OCI-LY7 (cell line): ENCODE measurements at regions not wholly inside any gene's neighbourhood (a gene's known extent, or its start where the extent isn't known, plus 50 kb on each side); places are given as distances from the start of the nearest gene placed in this dataset.

Experiments
- BruUV-seq: library from RNA; stranded (reverse); fragments of 400-500 nt; replicated peaks from 2 replicates; lab custom pipeline; 2021; lab: Mats Ljungman, UMichigan
- CTCF ChIA-PET: fragments of 300-600 bp; sonication (Branson Sonifier 250); formaldehyde crosslinking; loops from one replicate; lab custom pipeline; 2022; ENCODE audit warnings: antibody characterized with exemption; ENCODE audit not compliant: unreplicated experiment; lab: Charles Lee
- POLR2A ChIA-PET: fragments of 300-600 bp; sonication (Branson Sonifier 250); formaldehyde crosslinking; loops from one replicate; lab custom pipeline; 2022; ENCODE audit warnings: antibody characterized with exemption; lab: Charles Lee
- DNase-seq: peaks from one replicate; pipeline ENCODE4 v3.0.0-alpha.2; 2015; ENCODE audit warnings: low spot score
- H2AFZ ChIP-seq: fragments of 200-600 bp; sonication (generic), shearing (Covaris generic); 2 replicates; pipeline ENCODE4 v1.6.1; 2014; ENCODE audit warnings: mild to moderate bottlenecking, antibody characterized with exemption, low read length, moderate library complexity
- H3K27ac ChIP-seq: fragments of 200-600 bp; sonication (generic); 2 replicates; pipeline ENCODE4 v1.5.1; 2014; ENCODE audit warnings: mixed run types, low read depth, mild to moderate bottlenecking, moderate library complexity, low read length, inconsistent platforms; ENCODE audit not compliant: poor library complexity, severe bottlenecking
- H3K36me3 ChIP-seq: fragments of 200-600 bp; sonication (generic); 2 replicates; pipeline ENCODE4 v1.6.1; 2014; ENCODE audit warnings: mild to moderate bottlenecking, antibody characterized with exemption, low read length, moderate library complexity, mixed read lengths; ENCODE audit not compliant: insufficient read depth
- H3K4me1 ChIP-seq: fragments of 200-600 bp; sonication (generic); 2 replicates; pipeline ENCODE4 v1.5.1; 2014; ENCODE audit warnings: mild to moderate bottlenecking, low read length; ENCODE audit not compliant: insufficient read depth, poor library complexity, severe bottlenecking
- H3K4me2 ChIP-seq: fragments of 200-600 bp; sonication (generic); 2 replicates; pipeline ENCODE4 v1.6.1; 2014; ENCODE audit warnings: mild to moderate bottlenecking, low read length
- H3K4me3 ChIP-seq: fragments of 200-600 bp; sonication (generic); 2 replicates; pipeline ENCODE4 v1.5.1; 2014; ENCODE audit warnings: mild to moderate bottlenecking, low read depth, low read length; ENCODE audit not compliant: poor library complexity, severe bottlenecking
- H3K79me2 ChIP-seq: fragments of 200-600 bp; sonication (generic); 2 replicates; pipeline ENCODE4 v1.6.1; 2016; ENCODE audit warnings: low read depth, mild to moderate bottlenecking, low read length, moderate library complexity, mixed read lengths; ENCODE audit not compliant: insufficient read depth
- H3K9me2 ChIP-seq: fragments of 200-600 bp; sonication (generic); 2 replicates; pipeline ENCODE4 v1.6.1; 2016; ENCODE audit warnings: mild to moderate bottlenecking, low read length, mixed read lengths; ENCODE audit not compliant: insufficient read depth
- H3K9me3 ChIP-seq: fragments of 200-600 bp; sonication (generic); 2 replicates; pipeline ENCODE4 v1.6.1; 2014; ENCODE audit warnings: mild to moderate bottlenecking, mixed run types, low read length, mixed read lengths
- H4K20me1 ChIP-seq: fragments of 200-600 bp; sonication (generic); 2 replicates; pipeline ENCODE4 v1.6.1; 2014; ENCODE audit warnings: mild to moderate bottlenecking, antibody characterized with exemption, low read length, moderate library complexity, mixed read lengths; ENCODE audit not compliant: insufficient read depth
- EZH2phosphoT487 ChIP-seq: fragments of 200-600 bp; sonication (generic); IDR thresholded peaks from 2 replicates; pipeline ENCODE4 v1.6.1; 2018; ENCODE audit warnings: low read depth, borderline replicate concordance, mild to moderate bottlenecking, mixed run types, antibody characterized with exemption, low read length, moderate library complexity, mixed read lengths
- intact Hi-C: fragments of 100-400 bp; cut with micrococcal nuclease; formaldehyde crosslinking; loops from one replicate; pipeline ENCODE4 v1.10.0; 2022; ENCODE audit not compliant: unreplicated experiment
- TF ChIP-seq, protein P1 (sequence below): fragments of 200-600 bp; sonication (generic); conservative IDR thresholded peaks from 2 replicates; pipeline ENCODE4 v1.5.1; 2014; ENCODE audit warnings: mild to moderate bottlenecking, antibody characterized with exemption, low read length, moderate library complexity, mixed read lengths

DNA sequence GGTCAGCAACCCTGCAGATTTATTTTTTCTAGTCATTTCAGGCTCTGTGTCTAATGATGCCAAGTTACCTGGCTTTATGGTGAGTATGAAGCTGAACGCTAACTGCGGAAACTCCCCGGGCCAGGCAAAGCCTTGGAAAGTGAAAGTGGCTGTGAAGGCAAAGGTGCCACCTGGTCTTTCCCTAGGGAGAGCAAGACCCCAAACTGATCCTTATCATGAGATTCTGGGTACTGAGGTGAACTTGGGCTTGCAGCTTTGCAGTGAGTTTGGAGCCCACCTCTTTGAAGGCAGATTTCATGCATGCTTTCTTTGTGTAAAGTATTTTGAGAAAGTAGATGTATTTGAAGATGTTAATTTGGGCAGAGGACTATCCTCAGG is 63.3 kb downstream of the CARTPT start:
- CTCF ChIA-PET, result no interaction called here

DNA sequence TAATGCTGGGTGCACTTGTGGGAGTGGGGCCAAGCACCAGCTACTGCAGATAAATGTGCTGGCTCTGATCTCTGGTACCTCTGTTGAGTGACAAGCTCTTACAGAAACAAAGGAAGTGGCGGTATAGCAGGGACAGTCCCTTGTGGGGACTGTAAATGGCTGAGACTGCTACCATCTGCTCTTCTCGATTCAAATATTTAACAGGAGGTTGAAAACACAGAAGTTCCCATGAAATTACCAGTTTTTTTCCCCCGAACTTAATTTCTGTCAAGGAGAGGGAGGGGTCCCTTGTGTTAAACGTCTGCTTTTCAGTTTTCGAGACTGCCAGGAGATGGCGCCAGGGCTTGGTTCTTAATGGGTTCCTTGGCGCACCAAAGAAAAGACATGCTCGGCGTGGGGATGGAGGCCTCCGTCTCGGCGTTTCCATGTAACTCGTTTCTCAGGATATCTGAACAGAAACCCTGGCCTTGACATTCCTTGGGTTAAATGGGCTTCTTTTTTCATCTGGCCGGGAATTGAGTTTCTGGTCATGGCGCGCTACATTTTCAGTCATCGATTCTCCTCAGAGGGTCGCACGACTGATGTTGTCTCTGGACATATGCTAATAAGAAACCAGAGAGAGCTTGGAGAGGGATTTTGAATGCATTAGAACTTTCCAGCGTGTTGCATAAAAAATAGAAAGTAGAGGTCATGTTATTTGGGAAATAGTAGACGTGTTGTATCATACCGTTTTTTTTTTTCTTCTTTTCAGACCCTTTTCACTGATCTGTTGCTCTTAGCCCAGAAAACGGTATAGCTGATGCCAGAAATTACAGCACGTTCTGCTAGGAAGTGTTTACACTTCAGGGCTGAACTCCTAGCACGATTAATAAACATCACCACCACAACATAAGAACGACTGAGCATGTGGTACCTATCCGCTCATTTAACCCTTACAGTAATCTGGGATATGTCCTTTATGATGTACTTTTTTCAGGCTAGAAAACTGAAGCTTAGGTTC is 64.0 kb downstream of the CARTPT start:
- DNase-seq, result peak; percentile 70
- H3K27ac ChIP-seq, result no peak overlapping the region
- H3K4me2 ChIP-seq, result peak overlapping the region; percentile 63
- peak overlapping the region; percentile 32 for H3K4me3 ChIP-seq
- no peak for TF ChIP-seq EZH2phosphoT487
- TF ChIP-seq, protein P1, sequence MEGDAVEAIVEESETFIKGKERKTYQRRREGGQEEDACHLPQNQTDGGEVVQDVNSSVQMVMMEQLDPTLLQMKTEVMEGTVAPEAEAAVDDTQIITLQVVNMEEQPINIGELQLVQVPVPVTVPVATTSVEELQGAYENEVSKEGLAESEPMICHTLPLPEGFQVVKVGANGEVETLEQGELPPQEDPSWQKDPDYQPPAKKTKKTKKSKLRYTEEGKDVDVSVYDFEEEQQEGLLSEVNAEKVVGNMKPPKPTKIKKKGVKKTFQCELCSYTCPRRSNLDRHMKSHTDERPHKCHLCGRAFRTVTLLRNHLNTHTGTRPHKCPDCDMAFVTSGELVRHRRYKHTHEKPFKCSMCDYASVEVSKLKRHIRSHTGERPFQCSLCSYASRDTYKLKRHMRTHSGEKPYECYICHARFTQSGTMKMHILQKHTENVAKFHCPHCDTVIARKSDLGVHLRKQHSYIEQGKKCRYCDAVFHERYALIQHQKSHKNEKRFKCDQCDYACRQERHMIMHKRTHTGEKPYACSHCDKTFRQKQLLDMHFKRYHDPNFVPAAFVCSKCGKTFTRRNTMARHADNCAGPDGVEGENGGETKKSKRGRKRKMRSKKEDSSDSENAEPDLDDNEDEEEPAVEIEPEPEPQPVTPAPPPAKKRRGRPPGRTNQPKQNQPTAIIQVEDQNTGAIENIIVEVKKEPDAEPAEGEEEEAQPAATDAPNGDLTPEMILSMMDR, result peak; percentile 91
- H3K9me3 ChIP-seq, result no peaks in the 10 kb centered on the region
- POLR2A ChIA-PET, result no interaction called here
- no peaks in the 10 kb centered on the region for H4K20me1 ChIP-seq
- intact Hi-C loops, result no loop called here
- CTCF ChIA-PET, result no interaction called here
- H3K79me2 ChIP-seq, result no peaks in the 10 kb centered on the region
- H3K36me3 ChIP-seq, result no peaks in the 10 kb centered on the region
- BruUV-seq, result no TSS peak
- H3K4me1 ChIP-seq, result peaks cover 35% of the 10 kb centered on the region
- H3K9me2 ChIP-seq, result no peaks in the 10 kb centered on the region
- peak overlapping the region; percentile 79 for H2AFZ ChIP-seq

More for the DNA sequence above, 63.3 kb downstream of the CARTPT start:
- peak; percentile 52 for DNase-seq
- no peak for TF ChIP-seq EZH2phosphoT487
- TF ChIP-seq, protein P1, result no peak
- peak overlapping the region; percentile 79 for H2AFZ ChIP-seq
- no peaks in the 10 kb centered on the region for H4K20me1 ChIP-seq
- no TSS peak for BruUV-seq
- no peaks in the 10 kb centered on the region for H3K9me2 ChIP-seq
- H3K4me2 ChIP-seq, result peak overlapping the region; percentile 63
- no peaks in the 10 kb centered on the region for H3K79me2 ChIP-seq
- peak overlapping the region; percentile 32 for H3K4me3 ChIP-seq
- no peaks in the 10 kb centered on the region for H3K36me3 ChIP-seq
- POLR2A ChIA-PET, result interaction anchor here (0.6 kb wide), 1 partner anchor 499 kb away, joined by 3 read pairs; no protein-coding TSS in a partner anchor
- H3K9me3 ChIP-seq, result no peaks in the 10 kb centered on the region
- intact Hi-C loops, result no loop called here
- H3K4me1 ChIP-seq, result peaks cover 28% of the 10 kb centered on the region
- no peak overlapping the region for H3K27ac ChIP-seq

DNA sequence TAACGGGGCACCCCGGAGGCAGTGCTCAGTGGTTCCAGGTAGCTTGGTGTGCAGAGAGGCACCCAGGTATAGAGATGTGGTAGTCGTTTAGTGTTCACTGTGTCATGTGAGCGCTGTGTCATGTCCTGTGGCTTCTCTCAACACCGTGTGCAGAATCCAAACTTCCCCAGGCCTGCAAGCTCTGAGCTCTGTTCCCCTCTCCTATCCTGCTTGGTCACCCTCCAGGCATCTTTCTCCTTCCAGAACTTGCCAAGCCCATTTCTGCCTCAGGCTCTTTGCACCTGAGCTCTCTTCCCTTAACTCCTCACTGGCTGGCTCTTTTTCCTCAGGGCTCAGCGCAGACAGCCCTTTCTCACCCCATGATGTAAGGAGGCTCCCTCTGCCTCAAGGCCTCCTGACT is 64.8 kb downstream of the CARTPT start:
- Histone ChIP-seq H3K27ac (no peak overlapping the region), H3K9me2 (no peaks in the 10 kb centered on the region), H3K4me2 (no peak overlapping the region), H3K36me3 (no peaks in the 10 kb centered on the region; the same call in 1 of the 2 replicates), H3K4me1 (peaks cover 39% of the 10 kb centered on the region), H3K79me2 (no peaks in the 10 kb centered on the region), H4K20me1 (no peaks in the 10 kb centered on the region), H2AFZ (0 out of 2 replicates have a peak overlapping the region, but pooled peaks have one; percentile 13), H3K4me3 (no peak overlapping the region), H3K9me3 (no peaks in the 10 kb centered on the region)
- no peak for DNase-seq
- no TSS peak for BruUV-seq
- intact Hi-C loops, result no loop called here
- ChIA-PET POLR2A (no interaction called here), CTCF (no interaction called here)
- no peak for TF ChIP-seq EZH2phosphoT487
- TF ChIP-seq, protein P1, result no peak
